ENCODE measurements at regions not wholly inside any gene's neighbourhood (a gene's known extent, or its start where the extent isn't known, plus 50 kb on each side); places are given as distances from the start of the nearest gene placed in this dataset.

- DNase-seq = no peak
These were observed 107.4 kb downstream of the DDIT4L start for GRCh38 chr4:100082852-100083251.

GRCh38 chr4:100081491-100081890 is 108.8 kb downstream of the DDIT4L start:
- no peak for DNase-seq

GRCh38 chr4:100079264-100079663 is 111.0 kb downstream of the DDIT4L start:
- DNase-seq = no peak

GRCh38 chr4:100076753-100077152 is 113.5 kb downstream of the DDIT4L start:
- no peak for DNase-seq

- no peak for DNase-seq
These were observed 114.6 kb downstream of the DDIT4L start for GRCh38 chr4:100075486-100076270.

- no peak for DNase-seq
These were observed 115.2 kb downstream of the DDIT4L start for GRCh38 chr4:100075056-100075455.

- no peak for DNase-seq
These were observed 118.8 kb downstream of the DDIT4L start for GRCh38 chr4:100071506-100071905.

- no peak for DNase-seq
These were observed 119.4 kb downstream of the DDIT4L start for GRCh38 chr4:100070868-100071267.

- no peak for DNase-seq
These were observed 119.1 kb upstream of the H2AZ1 start for GRCh38 chr4:100069207-100069606.

GRCh38 chr4:100067255-100067654 is 117.2 kb upstream of the H2AZ1 start:
- no peak for DNase-seq

- DNase-seq = no peak
These were observed 113.3 kb upstream of the H2AZ1 start for GRCh38 chr4:100063355-100063754.

- no peak for DNase-seq
These were observed 112.8 kb upstream of the H2AZ1 start for GRCh38 chr4:100062921-100063320.

GRCh38 chr4:100061835-100062234 is 111.8 kb upstream of the H2AZ1 start:
- no peak for DNase-seq

- no peak for DNase-seq
These were observed 110.8 kb upstream of the H2AZ1 start for GRCh38 chr4:100060765-100061416.

GRCh38 chr4:100059467-100059866 is 109.4 kb upstream of the H2AZ1 start:
- no peak for DNase-seq

GRCh38 chr4:100056701-100057100 is 106.6 kb upstream of the H2AZ1 start:
- DNase-seq = no peak

- no peak for DNase-seq
These were observed 104.0 kb upstream of the H2AZ1 start for GRCh38 chr4:100054071-100054470.

GRCh38 chr4:100049872-100050271 is 99.8 kb upstream of the H2AZ1 start:
- no peak for DNase-seq

GRCh38 chr4:100042711-100043110 is 92.6 kb upstream of the H2AZ1 start:
- no peak for DNase-seq

- no peak for DNase-seq
These were observed 92.2 kb upstream of the H2AZ1 start for GRCh38 chr4:100042235-100042634.

GRCh38 chr4:100041646-100042045 is 91.6 kb upstream of the H2AZ1 start:
- DNase-seq = no peak

GRCh38 chr4:100034023-100034664 is 84.1 kb upstream of the H2AZ1 start:
- no peak for DNase-seq

- DNase-seq = no peak
These were observed 76.0 kb upstream of the H2AZ1 start for GRCh38 chr4:100026066-100026465.

- DNase-seq = no peak
These were observed 73.7 kb upstream of the H2AZ1 start for GRCh38 chr4:100023800-100024199.
